RWPE2 (cell line): ENCODE measurements at regions not wholly inside any gene's neighbourhood (a gene's known extent, or its start where the extent isn't known, plus 50 kb on each side); places are given as distances from the start of the nearest gene placed in this dataset.

Experiments used
- ATAC-seq: fragments of 200-7000 bp; cut with Tn5 transposase; 3 replicates; pipeline ENCODE4 v1.9.1; 2021; ENCODE audit warnings: low read depth
- DNase-seq: peaks from one replicate; pipeline ENCODE4 v3.0.0-alpha.2; 2020; ENCODE audit warnings: low spot score
- H3K27ac ChIP-seq: fragments of 450-650 bp; 2 replicates; pipeline ENCODE4 v1.5.1; 2017; ENCODE audit warnings: mild to moderate bottlenecking; ENCODE audit not compliant: poor library complexity, severe bottlenecking
- H3K27me3 ChIP-seq: fragments of 250-450 bp; sonication (Bioruptor Pico); 2 replicates; pipeline ENCODE4 v1.5.1; 2021; ENCODE audit warnings: mild to moderate bottlenecking, moderate library complexity; ENCODE audit not compliant: insufficient read depth, poor library complexity, severe bottlenecking
- H3K36me3 ChIP-seq: fragments of 250-450 bp; sonication (Bioruptor Pico); 2 replicates; pipeline ENCODE4 v1.5.1; 2020; ENCODE audit warnings: low read depth, mild to moderate bottlenecking, moderate library complexity
- H3K4me1 ChIP-seq: fragments of 250-450 bp; sonication (Bioruptor Pico); 2 replicates; pipeline ENCODE4 v1.5.1; 2021; ENCODE audit warnings: mild to moderate bottlenecking, moderate library complexity; ENCODE audit not compliant: insufficient read depth, poor library complexity, severe bottlenecking
- H3K4me3 ChIP-seq: fragments of 250-450 bp; sonication (Bioruptor Pico); 2 replicates; pipeline ENCODE4 v1.5.1; 2021; ENCODE audit warnings: mild to moderate bottlenecking, moderate library complexity; ENCODE audit not compliant: severe bottlenecking
- H3K9me3 ChIP-seq: fragments of 250-450 bp; sonication (Bioruptor Pico); 2 replicates; pipeline ENCODE4 v1.5.1; 2021; ENCODE audit warnings: mild to moderate bottlenecking, moderate library complexity; ENCODE audit not compliant: severe bottlenecking
- TF ChIP-seq, protein P1 (sequence below): fragments of 450-650 bp; IDR thresholded peaks from one replicate; pipeline ENCODE4 v1.5.1; 2017; ENCODE audit warnings: mild to moderate bottlenecking, moderate library complexity; ENCODE audit not compliant: poor library complexity, severe bottlenecking

DNA sequence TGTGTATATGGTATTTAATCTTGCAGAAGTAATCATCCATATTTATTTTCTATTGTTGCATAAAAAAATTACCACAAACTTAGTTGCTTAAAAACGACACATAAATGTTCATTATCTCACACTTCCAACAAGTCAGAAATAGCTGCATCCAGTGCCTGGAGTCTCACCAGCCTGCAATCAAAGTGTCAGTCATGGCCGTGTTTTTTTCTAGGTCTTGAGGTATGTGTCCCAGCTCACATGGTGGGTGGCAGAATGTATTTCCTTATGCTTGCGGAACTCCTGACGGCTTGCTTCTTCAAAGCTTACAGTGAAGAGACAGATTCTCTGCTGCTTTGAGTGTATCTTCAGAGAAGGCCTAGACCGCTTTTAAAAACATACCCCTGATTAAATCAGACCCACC is 670.2 kb upstream of the LMO3 start:
- ATAC-seq (no peak), DNase-seq (no peak)
- Histone ChIP-seq H3K4me1 (no peaks in the 10 kb centered on the region), H3K36me3 (no peaks in the 10 kb centered on the region), H3K27me3 (no peaks in the 10 kb centered on the region), H3K9me3 (no peaks in the 10 kb centered on the region), H3K27ac (no peak overlapping the region), H3K4me3 (no peak overlapping the region)
- TF ChIP-seq, protein P1, sequence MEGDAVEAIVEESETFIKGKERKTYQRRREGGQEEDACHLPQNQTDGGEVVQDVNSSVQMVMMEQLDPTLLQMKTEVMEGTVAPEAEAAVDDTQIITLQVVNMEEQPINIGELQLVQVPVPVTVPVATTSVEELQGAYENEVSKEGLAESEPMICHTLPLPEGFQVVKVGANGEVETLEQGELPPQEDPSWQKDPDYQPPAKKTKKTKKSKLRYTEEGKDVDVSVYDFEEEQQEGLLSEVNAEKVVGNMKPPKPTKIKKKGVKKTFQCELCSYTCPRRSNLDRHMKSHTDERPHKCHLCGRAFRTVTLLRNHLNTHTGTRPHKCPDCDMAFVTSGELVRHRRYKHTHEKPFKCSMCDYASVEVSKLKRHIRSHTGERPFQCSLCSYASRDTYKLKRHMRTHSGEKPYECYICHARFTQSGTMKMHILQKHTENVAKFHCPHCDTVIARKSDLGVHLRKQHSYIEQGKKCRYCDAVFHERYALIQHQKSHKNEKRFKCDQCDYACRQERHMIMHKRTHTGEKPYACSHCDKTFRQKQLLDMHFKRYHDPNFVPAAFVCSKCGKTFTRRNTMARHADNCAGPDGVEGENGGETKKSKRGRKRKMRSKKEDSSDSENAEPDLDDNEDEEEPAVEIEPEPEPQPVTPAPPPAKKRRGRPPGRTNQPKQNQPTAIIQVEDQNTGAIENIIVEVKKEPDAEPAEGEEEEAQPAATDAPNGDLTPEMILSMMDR, result no peak

- TF ChIP-seq, protein P1, result no peak
- Histone ChIP-seq H3K4me1 (no peaks in the 10 kb centered on the region), H3K27ac (no peak overlapping the region), H3K36me3 (no peaks in the 10 kb centered on the region), H3K27me3 (no peaks in the 10 kb centered on the region), H3K4me3 (no peak overlapping the region), H3K9me3 (no peaks in the 10 kb centered on the region)
- no peak for DNase-seq
- no peak for ATAC-seq
Measured at GRCh38 chr12:17266856-17267255, 660.9 kb upstream of the LMO3 start.

DNA sequence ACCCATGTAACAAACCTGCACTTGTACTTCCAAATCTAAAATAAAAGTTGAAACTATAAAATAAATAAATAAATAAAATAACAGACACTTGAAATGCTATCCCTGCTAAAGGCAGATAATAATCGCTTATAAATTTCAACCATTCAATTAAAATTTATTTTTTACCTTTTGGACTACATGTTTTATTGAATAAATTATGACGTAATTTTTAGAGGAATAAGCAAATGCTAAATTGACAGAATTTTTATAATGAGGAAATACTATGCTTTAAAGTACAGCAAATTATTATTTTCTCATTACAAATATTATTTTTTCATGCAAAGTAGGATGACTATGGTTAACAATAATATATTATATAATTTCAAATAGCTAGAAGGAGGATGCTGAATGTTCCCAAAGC is 658.6 kb upstream of the LMO3 start:
- Histone ChIP-seq H3K4me1 (no peaks in the 10 kb centered on the region), H3K36me3 (no peaks in the 10 kb centered on the region), H3K27me3 (no peaks in the 10 kb centered on the region), H3K9me3 (no peaks in the 10 kb centered on the region), H3K4me3 (no peak overlapping the region), H3K27ac (no peak overlapping the region)
- ATAC-seq (no peak), DNase-seq (no peak)
- TF ChIP-seq, protein P1, result no peak

GRCh38 chr12:17239874-17240273 is 633.9 kb upstream of the LMO3 start:
- H3K4me1 ChIP-seq, result no peaks in the 10 kb centered on the region
- DNase-seq (no peak), ATAC-seq (no peak)
- no peak overlapping the region for H3K4me3 ChIP-seq
- TF ChIP-seq, protein P1, result no peak
- H3K9me3 ChIP-seq, result no peaks in the 10 kb centered on the region
- H3K27ac ChIP-seq, result no peak overlapping the region
- no peaks in the 10 kb centered on the region for H3K27me3 ChIP-seq
- H3K36me3 ChIP-seq, result no peaks in the 10 kb centered on the region

DNA sequence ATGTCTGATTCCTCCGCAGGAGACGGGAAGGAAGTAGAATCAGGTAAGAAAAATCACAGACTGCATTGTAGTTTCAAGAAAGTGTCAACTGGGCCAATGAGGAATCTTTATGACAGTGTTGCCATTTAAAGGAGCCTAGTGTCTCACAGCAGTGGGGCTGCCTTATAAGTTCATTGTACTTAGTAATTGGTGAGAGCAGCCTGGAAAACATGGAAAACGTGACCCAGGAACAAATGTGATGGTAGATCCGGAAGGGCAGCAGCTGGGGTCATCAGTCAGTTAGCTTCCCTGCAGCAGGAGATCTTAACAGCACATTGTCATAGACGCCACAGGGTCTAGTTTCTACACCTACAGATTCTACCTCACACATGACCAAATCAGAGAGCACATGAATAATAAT is 630.0 kb upstream of the LMO3 start:
- no peaks in the 10 kb centered on the region for H3K9me3 ChIP-seq
- DNase-seq (no peak), ATAC-seq (no peak)
- TF ChIP-seq, protein P1, result no peak
- no peaks in the 10 kb centered on the region for H3K36me3 ChIP-seq
- no peaks in the 10 kb centered on the region for H3K27me3 ChIP-seq
- H3K27ac ChIP-seq, result no peak overlapping the region
- H3K4me1 ChIP-seq, result no peaks in the 10 kb centered on the region
- no peak overlapping the region for H3K4me3 ChIP-seq
